Astrocyte of the cerebellum (primary cell): ENCODE measurements at regions not wholly inside any gene's neighbourhood (a gene's known extent, or its start where the extent isn't known, plus 50 kb on each side); places are given as distances from the start of the nearest gene placed in this dataset.

ENCODE experiments used
- DNase-seq: peaks from one replicate; pipeline ENCODE4 v3.0.0-alpha.2; 2011; ENCODE audit warnings: low read depth
- H3K4me3 ChIP-seq: 2 replicates; pipeline ENCODE4 v1.5.1; 2011; ENCODE audit warnings: mild to moderate bottlenecking, low read depth, low read length, moderate library complexity
- in situ Hi-C: cut with HindIII; loops from 2 replicates; pipeline ENCODE4 v1.10.0; 2017; ENCODE audit warnings: low sequenced_read_pairs
- TF ChIP-seq, protein P1 (sequence below): IDR thresholded peaks from 2 replicates; pipeline ENCODE4 v1.5.1; 2012; ENCODE audit warnings: low read length, low read depth, moderate library complexity, mild to moderate bottlenecking; ENCODE audit errors: missing control alignments

DNA sequence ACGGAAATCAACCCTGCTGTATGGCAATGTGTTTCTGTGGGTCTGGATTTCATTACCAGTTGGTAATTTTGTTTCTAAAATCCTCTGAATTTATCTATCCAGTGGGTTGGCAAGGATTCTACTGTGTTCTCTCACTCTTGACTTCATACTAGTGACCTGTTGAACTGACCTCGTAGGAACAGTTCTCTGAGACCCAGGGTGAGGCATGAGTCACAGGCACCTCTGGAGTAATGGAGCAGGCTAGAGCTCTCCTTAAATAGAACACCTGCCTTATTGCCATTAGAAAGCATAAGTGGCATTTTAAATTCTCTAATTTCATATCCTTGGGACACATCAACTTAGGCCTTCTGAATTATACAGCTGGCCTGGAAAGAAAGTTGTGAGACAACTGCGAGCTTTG, 258.3 kb upstream of the NAV3 start:
- in situ Hi-C loops, result no loop called here
- TF ChIP-seq, protein P1, sequence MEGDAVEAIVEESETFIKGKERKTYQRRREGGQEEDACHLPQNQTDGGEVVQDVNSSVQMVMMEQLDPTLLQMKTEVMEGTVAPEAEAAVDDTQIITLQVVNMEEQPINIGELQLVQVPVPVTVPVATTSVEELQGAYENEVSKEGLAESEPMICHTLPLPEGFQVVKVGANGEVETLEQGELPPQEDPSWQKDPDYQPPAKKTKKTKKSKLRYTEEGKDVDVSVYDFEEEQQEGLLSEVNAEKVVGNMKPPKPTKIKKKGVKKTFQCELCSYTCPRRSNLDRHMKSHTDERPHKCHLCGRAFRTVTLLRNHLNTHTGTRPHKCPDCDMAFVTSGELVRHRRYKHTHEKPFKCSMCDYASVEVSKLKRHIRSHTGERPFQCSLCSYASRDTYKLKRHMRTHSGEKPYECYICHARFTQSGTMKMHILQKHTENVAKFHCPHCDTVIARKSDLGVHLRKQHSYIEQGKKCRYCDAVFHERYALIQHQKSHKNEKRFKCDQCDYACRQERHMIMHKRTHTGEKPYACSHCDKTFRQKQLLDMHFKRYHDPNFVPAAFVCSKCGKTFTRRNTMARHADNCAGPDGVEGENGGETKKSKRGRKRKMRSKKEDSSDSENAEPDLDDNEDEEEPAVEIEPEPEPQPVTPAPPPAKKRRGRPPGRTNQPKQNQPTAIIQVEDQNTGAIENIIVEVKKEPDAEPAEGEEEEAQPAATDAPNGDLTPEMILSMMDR, result no peak
- H3K4me3 ChIP-seq, result no peak overlapping the region
- DNase-seq, result no peak

DNA sequence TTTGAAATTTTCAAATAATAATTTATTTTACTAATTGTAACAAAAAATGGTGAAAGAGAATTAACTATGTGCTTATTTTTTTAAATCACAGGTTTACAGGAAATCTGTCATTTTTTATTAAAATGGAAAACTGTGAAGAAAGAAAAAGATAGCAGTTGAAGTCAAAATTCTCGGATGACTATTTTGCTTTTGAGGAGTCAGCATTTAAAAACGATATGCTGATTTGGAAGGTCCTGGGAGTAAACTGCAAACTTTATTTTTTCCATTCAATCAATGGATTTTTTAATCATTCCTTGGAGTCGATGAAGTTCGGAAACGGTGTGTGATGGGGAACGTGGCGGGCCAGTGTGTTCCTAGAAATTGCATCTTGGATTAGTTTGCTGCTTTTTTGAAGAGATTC, 258.9 kb upstream of the NAV3 start:
- in situ Hi-C loops, result no loop called here
- DNase-seq, result no peak
- TF ChIP-seq, protein P1, result no peak
- H3K4me3 ChIP-seq, result no peak overlapping the region

DNA sequence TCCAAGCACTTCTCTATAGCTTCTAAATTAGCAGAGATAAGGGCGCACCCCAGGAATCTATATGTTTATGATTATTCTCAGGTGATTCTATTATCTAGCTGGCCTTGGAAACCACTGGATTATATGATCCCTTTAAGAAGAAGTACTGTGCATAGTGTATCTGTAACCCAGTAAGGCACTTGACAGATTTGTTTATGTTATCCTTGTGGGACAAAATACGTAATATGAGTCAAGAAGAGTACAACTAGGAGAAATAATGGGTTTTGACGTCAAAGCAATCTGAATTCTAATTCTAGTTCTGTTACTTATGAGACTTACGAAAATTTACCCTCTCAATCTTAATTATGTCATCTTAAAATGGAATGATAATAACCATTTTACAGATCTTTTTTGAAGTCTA, 259.6 kb upstream of the NAV3 start:
- no peak for DNase-seq
- in situ Hi-C loops, result no loop called here
- no peak overlapping the region for H3K4me3 ChIP-seq
- TF ChIP-seq, protein P1, result no peak

DNA sequence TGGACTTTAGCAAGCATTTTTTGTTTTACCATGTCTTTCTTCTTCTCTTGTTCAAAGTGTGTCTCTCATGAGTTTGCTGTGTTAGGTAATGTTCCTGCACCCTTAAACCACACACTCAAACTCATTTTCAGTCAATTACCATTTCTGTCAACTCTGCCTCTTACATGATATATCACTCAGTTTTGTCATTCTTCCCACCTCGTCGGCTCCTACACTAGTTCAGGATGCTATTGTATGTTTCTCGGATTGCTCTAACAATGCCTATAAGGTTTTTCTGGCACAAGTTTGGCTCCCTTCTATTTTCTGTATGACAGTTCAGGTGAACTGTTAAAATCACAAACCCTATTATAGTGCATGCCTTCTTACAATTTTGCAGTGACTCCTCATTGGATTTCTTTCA, 260.8 kb upstream of the NAV3 start:
- in situ Hi-C loops, result no loop called here
- TF ChIP-seq, protein P1, result no peak
- no peak overlapping the region for H3K4me3 ChIP-seq
- no peak for DNase-seq

DNA sequence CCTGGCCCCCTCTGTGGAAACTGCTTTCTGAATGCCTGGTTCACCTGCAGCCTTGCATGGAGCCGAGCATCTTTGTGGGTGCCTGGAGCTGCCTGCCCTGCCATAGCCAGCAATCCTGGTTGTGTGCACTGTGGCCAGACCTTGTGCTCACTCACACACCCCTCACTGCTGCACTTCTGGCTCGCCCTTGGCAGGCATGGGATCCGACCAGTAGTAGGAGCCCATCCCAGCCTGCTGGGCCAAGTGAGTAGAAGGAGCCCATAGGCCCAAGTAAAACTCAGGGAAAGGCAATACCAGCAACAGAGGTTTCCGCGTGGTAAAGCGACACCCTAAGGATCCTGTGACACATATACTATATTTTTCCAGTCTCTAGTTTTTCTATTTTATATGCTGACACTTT, 270.0 kb upstream of the NAV3 start:
- H3K4me3 ChIP-seq, result no peak overlapping the region
- in situ Hi-C loops, result no loop called here
- no peak for DNase-seq
- TF ChIP-seq, protein P1, result no peak

DNA sequence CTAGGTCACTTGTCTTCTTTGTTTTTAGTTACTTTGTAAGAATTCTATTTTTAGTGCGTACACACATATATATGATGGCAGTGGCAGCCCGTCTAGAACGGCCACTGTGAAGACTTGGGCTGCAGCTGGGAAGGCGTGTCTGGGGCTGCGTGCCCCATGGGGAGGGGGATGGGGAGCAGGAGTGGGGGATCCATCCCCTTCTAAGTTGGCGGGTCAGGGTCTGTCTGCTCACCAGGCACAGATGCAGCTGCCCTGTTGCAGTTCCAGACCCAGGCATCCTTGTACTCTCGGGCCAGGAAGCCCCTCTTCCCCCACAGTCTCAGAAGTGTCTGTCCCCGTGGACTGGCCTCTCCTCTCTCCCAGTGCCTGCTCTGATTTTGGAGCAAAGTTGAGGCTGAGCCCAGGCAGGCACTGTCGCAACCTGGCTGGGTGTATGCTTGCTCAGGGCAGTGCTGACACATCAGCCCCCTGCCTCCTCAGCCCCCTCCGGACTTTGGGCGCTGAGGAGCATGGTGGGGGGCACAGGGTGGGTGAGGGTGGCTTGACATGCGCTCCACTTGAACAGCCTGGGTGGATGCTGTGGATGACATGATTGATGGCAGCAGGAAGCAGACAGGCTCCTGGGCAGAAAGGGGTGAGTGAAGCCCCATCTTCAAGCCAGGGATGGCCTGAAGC, 271.2 kb upstream of the NAV3 start:
- no peak overlapping the region for H3K4me3 ChIP-seq
- TF ChIP-seq, protein P1, result no peak
- in situ Hi-C loops, result no loop called here
- no peak for DNase-seq
